ENCODE measurements at regions not wholly inside any gene's neighbourhood (a gene's known extent, or its start where the extent isn't known, plus 50 kb on each side); places are given as distances from the start of the nearest gene placed in this dataset.

DNA sequence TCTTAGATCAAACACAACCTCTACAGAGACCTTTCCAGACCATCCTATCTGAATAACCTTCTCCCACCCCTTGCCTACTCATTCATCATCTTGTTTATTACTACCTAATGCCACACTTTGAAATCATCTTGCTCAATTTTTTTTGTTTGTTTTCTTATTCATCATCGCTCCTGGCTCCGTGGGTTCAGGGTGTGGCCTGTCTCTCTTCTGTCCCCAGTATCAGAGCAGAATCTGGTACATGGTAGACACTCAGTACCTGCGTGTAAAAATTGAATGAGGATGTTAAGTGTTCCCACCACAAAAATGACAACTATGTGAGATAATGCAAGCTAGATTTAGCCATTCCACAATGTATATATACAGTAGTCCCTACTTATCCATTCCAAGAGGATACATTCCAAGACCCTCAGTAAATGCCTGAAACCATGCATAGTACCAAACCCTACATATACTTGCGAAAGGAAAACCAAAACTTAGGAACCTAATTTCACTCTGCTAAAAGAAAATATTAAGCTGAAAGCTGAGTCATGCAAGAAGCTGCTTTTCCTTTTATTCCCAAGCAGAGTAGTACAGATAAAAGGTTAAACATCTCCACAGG lies 72.1 kb upstream of the SEC61G start:
- Histone ChIP-seq H3K27me3 (no peaks in the 10 kb centered on the region), H3K36me3 (no peaks in the 10 kb centered on the region), H3K4me3 (no peak overlapping the region), H3K9me3 (no peaks in the 10 kb centered on the region), H3K9ac (ENCODE audit: low read depth in 2 of 2, low read length in 2 of 2) (no peak overlapping the region), H3K4me1 (no peaks in the 10 kb centered on the region), H3K27ac (no peak overlapping the region)
- TF ChIP-seq, protein P1, sequence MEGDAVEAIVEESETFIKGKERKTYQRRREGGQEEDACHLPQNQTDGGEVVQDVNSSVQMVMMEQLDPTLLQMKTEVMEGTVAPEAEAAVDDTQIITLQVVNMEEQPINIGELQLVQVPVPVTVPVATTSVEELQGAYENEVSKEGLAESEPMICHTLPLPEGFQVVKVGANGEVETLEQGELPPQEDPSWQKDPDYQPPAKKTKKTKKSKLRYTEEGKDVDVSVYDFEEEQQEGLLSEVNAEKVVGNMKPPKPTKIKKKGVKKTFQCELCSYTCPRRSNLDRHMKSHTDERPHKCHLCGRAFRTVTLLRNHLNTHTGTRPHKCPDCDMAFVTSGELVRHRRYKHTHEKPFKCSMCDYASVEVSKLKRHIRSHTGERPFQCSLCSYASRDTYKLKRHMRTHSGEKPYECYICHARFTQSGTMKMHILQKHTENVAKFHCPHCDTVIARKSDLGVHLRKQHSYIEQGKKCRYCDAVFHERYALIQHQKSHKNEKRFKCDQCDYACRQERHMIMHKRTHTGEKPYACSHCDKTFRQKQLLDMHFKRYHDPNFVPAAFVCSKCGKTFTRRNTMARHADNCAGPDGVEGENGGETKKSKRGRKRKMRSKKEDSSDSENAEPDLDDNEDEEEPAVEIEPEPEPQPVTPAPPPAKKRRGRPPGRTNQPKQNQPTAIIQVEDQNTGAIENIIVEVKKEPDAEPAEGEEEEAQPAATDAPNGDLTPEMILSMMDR (IDR thresholded peaks at IDR 0.05), result no peak
- intact Hi-C loops (cut with DNase I), result no loop called here
- DNase-seq, result no peak

DNA sequence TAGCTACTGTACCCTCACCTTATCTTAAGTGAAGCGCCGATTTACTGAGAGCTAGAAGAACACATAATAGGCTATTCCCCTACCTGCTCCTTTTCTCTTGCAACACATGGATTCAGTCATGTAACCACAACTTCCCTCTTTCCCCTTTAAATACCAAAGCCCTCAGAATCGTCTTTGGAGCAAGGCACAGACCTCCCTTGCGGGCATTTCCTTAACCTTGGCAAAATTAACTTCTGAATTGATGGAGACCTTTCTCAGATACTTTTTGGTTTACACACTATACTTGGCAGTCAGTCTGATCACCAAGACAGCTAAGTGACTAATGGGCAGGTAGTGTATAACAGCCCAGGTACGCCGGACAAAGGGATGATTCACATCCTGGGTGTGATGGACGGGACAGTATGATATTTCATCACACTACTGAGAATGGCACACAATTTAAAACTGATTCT lies 72.7 kb upstream of the SEC61G start:
- Histone ChIP-seq H3K4me3 (no peak overlapping the region), H3K4me1 (no peaks in the 10 kb centered on the region), H3K9ac (ENCODE audit: low read depth in 2 of 2, low read length in 2 of 2) (no peak overlapping the region), H3K36me3 (no peaks in the 10 kb centered on the region), H3K27ac (no peak overlapping the region), H3K9me3 (no peaks in the 10 kb centered on the region), H3K27me3 (no peaks in the 10 kb centered on the region)
- intact Hi-C loops (cut with DNase I), result no loop called here
- no peak for DNase-seq
- TF ChIP-seq, protein P1 (IDR thresholded peaks at IDR 0.05), result no peak

DNA sequence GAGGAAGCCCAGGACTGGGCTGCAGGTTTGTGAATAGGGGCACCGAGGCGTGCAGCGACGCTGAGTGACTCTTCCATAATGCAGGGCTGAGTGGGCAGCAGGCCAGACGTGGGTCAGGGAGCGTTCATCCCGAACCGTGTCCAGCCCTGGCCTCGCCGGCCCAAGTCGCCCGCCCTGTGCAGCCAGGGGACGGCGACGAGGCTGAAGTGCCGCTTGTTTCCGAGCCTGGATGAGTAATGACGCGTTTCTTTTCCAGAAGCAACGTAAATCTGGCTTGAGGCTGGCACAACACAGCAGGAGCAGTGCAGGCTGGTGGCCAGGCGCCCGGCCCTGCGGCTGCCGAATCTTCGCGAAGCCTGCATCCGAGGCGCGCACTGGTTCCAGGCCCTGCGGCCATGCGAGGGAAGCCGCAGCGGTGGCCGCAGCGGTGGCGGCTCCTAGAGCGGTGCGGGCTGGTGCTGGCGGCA lies 74.0 kb upstream of the SEC61G start:
- TF ChIP-seq, protein P1 (IDR thresholded peaks at IDR 0.05), result no peak
- H3K4me3 ChIP-seq, result no peak overlapping the region
- H3K9ac ChIP-seq (ENCODE audit: low read depth in 2 of 2, low read length in 2 of 2), result no peak overlapping the region
- no peaks in the 10 kb centered on the region for H3K27me3 ChIP-seq
- DNase-seq, result no peak
- H3K9me3 ChIP-seq, result no peaks in the 10 kb centered on the region
- intact Hi-C loops (cut with DNase I), result no loop called here
- no peaks in the 10 kb centered on the region for H3K4me1 ChIP-seq
- no peaks in the 10 kb centered on the region for H3K36me3 ChIP-seq
- H3K27ac ChIP-seq, result no peak overlapping the region

DNA sequence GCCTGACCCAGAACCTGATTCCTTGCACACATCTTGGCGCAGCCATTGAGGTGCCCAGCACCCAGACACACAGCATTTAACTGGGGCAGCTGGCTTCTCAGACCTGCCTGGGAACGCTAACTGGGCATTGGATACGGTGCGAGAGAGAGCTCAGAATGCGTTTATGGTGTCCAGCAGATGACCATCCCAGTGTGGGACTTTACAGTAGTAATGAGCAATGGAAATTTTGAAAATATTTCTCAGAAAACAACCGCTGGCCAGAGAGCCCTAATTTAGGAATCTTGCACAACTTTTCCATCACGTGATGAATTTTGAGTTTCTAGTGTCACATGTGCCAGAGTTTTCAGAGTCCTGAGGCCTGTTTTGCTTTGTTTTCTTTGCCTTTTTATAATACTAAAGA lies 78.2 kb upstream of the SEC61G start:
- Histone ChIP-seq H3K9ac (ENCODE audit: low read depth in 2 of 2, low read length in 2 of 2) (no peak overlapping the region), H3K9me3 (no peaks in the 10 kb centered on the region), H3K27ac (no peak overlapping the region), H3K27me3 (no peaks in the 10 kb centered on the region), H3K36me3 (no peaks in the 10 kb centered on the region), H3K4me3 (no peak overlapping the region), H3K4me1 (no peaks in the 10 kb centered on the region)
- TF ChIP-seq, protein P1 (IDR thresholded peaks at IDR 0.05), result no peak
- no peak for DNase-seq
- intact Hi-C loops (cut with DNase I), result no loop called here

DNA sequence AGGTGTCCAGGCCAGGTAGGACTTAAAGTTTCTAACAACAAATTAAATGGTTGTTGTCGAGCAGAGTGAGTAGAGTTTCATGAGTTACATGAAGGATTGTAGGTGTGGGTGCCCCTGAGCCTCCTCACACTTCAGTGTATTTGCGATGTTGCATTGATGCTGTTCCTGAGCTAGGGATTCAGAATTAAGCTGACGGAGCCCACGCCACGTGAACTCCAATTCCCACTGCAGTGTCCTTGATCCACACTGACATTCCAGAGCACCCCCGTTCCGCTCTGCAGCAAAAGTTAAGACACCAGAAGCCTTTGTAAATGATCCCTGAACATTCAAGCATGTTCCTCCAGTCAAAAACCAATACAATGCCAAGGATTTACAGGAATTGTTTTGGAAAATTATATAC lies 78.8 kb upstream of the SEC61G start:
- no peaks in the 10 kb centered on the region for H3K4me1 ChIP-seq
- no peak for DNase-seq
- H3K27ac ChIP-seq, result no peak overlapping the region
- TF ChIP-seq, protein P1 (IDR thresholded peaks at IDR 0.05), result no peak
- no peaks in the 10 kb centered on the region for H3K27me3 ChIP-seq
- H3K36me3 ChIP-seq, result no peaks in the 10 kb centered on the region
- no peaks in the 10 kb centered on the region for H3K9me3 ChIP-seq
- no peak overlapping the region for H3K9ac ChIP-seq (ENCODE audit: low read depth in 2 of 2, low read length in 2 of 2)
- no peak overlapping the region for H3K4me3 ChIP-seq
- intact Hi-C loops (cut with DNase I), result no loop called here
